SK-N-MC (cell line): ENCODE measurements at regions not wholly inside any gene's neighbourhood (a gene's known extent, or its start where the extent isn't known, plus 50 kb on each side); places are given as distances from the start of the nearest gene placed in this dataset.
"Not testable (repeated sequence)": the region's sequence is repeated elsewhere in the genome, so short reads cannot be mapped to it uniquely, and the experiment has no call there.

ENCODE experiments used
- DNase-seq: peaks from one replicate; pipeline ENCODE4 v3.0.0-alpha.2; 2011; ENCODE audit warnings: low read depth, low spot score
- H3K27ac ChIP-seq: fragments of 200-600 bp; sonication (generic); 2 replicates; pipeline ENCODE4 v1.5.1; 2016; ENCODE audit warnings: mixed run types
- H3K36me3 ChIP-seq: fragments of 200-600 bp; sonication (generic); 2 replicates; pipeline ENCODE4 v1.6.1; 2017; ENCODE audit warnings: antibody characterized with exemption, low read length, mixed read lengths; ENCODE audit not compliant: insufficient read depth
- H3K4me3 ChIP-seq: fragments of 200-600 bp; sonication (generic); 2 replicates; pipeline ENCODE4 v1.5.1; 2016
- H3K9ac ChIP-seq: fragments of 200-600 bp; sonication (generic); 2 replicates; pipeline ENCODE4 v1.8.0; 2017; ENCODE audit warnings: mixed run types, mixed read lengths; ENCODE audit not compliant: insufficient read length
- H3K9me3 ChIP-seq: fragments of 200-600 bp; sonication (generic); 2 replicates; pipeline ENCODE4 v1.6.1; 2017; ENCODE audit warnings: low read depth, mild to moderate bottlenecking, antibody characterized with exemption, low read length, moderate library complexity, mixed read lengths
- EZH2 ChIP-seq: fragments of 200-600 bp; sonication (generic); IDR thresholded peaks from one replicate; pipeline ENCODE4 v1.6.1; 2017; ENCODE audit warnings: antibody characterized with exemption
- FOXP2 ChIP-seq: optimal IDR thresholded peaks from 2 replicates; pipeline ENCODE3; 2011; ENCODE audit warnings: mild to moderate bottlenecking, moderate library complexity; ENCODE audit not compliant: insufficient read depth; ENCODE audit errors: extremely low read length, control extremely low read depth
- POLR2AphosphoS5 ChIP-seq: IDR thresholded peaks from 2 replicates; pipeline ENCODE4 v1.6.1; 2012; ENCODE audit warnings: mild to moderate bottlenecking, low read depth, low read length, borderline replicate concordance

- no peak for DNase-seq
- Histone ChIP-seq H3K9ac (no peak overlapping the region), H3K9me3 (no peaks in the 10 kb centered on the region), H3K4me3 (no peak overlapping the region), H3K36me3 (no peaks in the 10 kb centered on the region), H3K27ac (no peak overlapping the region)
- no peak for TF ChIP-seq EZH2
Observed at GRCh38 chr7:136114966-136115762, 138.0 kb upstream of the MTPN start.

DNA sequence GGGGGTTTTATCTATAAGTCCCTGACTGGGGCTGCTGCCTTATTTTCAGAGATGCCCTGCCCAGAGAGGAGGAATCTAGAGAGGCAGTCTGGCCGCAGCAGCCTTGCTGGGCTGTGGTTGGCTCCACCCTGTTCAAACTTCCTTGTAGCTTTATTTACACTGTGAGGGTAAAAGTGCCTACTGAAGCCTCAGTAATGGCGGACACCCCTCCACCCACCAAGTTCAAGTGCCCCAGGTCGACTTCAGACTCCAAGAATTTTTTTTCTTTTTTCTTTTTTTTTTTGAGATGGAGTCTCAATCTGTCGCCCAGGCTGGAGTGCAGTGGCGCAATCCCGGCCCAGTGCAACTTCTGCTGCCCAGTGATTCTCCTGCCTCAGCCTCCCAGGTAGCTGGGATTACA, 137.3 kb upstream of the MTPN start:
- H3K36me3 ChIP-seq, H3K4me3 ChIP-seq, DNase-seq, H3K9me3 ChIP-seq, H3K27ac ChIP-seq, H3K9ac ChIP-seq: not testable (repeated sequence)

GRCh38 chr7:136109037-136109436, 131.9 kb upstream of the MTPN start:
- not testable (repeated sequence) for H3K9ac ChIP-seq

GRCh38 chr7:136105191-136105590, 128.0 kb upstream of the MTPN start:
- H3K36me3 ChIP-seq, result no peaks in the 10 kb centered on the region
- no peak overlapping the region for H3K4me3 ChIP-seq
- H3K9ac ChIP-seq, result no peak overlapping the region
- H3K27ac ChIP-seq, result no peak overlapping the region
- no peak for DNase-seq
- TF ChIP-seq POLR2AphosphoS5 (no peak), EZH2 (no peak), FOXP2 (no peak)
- no peaks in the 10 kb centered on the region for H3K9me3 ChIP-seq

More at GRCh38 chr7:136109037-136109436, 131.9 kb upstream of the MTPN start:
- not testable (repeated sequence) for DNase-seq, H3K9me3 ChIP-seq, H3K27ac ChIP-seq, H3K36me3 ChIP-seq, H3K4me3 ChIP-seq

DNA sequence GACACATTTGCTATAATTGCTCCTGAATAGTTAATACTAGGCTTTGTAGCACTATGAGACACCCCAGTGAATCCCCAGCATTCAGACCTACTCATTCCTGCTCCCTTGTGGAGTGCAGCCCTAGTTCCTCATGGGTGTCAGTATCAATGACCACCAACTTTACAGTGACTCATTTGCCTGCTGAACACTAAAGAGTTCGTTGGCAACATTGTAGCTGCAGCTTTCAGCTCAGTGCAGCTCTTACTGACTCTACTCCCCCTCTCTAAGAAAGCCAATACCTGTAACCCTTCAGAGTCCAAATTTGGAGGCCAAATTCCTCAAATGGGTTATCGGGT, 127.1 kb upstream of the MTPN start:
- TF ChIP-seq EZH2 (no peak), POLR2AphosphoS5 (no peak), FOXP2 (no peak)
- Histone ChIP-seq H3K36me3 (no peaks in the 10 kb centered on the region), H3K9ac (no peak overlapping the region), H3K9me3 (no peaks in the 10 kb centered on the region), H3K4me3 (no peak overlapping the region), H3K27ac (no peak overlapping the region)
- no peak for DNase-seq

DNA sequence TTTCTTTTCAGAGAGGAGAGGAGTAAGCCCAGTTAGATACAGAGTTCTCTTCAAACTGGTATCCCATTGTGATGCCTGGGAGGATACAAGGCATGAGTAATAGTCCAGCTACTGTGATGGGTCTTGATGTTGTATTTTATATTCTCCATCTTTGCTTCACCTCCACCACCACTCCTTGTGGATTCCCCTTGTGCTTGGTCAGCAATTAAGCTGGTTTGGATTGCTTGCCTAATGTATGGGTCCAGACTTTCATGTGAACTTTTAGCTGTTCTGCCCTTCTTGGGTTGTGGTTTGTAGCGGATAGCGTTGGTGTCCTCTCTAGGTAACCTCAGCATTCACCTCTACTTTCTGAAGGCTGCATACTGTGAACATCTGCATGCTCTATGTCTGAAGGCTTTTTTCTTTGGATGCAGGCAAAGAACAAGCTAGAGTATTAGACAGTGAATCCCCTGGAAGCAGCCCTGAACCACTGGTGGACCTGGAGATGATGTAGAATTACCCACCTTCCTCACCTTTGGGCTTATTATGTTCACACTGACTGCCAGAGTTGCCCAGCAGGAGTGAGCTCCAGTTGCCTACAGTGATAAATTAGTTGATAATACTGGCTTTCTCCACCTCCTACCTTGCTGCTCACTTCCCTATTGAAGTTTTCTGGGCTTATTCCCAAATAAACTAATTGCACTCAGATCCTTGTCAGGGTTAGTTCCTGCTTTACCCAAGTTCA, 126.5 kb upstream of the MTPN start:
- H3K9me3 ChIP-seq, result no peaks in the 10 kb centered on the region
- H3K9ac ChIP-seq, result no peak overlapping the region
- H3K27ac ChIP-seq, result no peak overlapping the region
- TF ChIP-seq POLR2AphosphoS5, result no peak
- TF ChIP-seq FOXP2, result no peak
- TF ChIP-seq EZH2, result no peak
- DNase-seq, result no peak
- no peaks in the 10 kb centered on the region for H3K36me3 ChIP-seq
- H3K4me3 ChIP-seq, result no peak overlapping the region

DNA sequence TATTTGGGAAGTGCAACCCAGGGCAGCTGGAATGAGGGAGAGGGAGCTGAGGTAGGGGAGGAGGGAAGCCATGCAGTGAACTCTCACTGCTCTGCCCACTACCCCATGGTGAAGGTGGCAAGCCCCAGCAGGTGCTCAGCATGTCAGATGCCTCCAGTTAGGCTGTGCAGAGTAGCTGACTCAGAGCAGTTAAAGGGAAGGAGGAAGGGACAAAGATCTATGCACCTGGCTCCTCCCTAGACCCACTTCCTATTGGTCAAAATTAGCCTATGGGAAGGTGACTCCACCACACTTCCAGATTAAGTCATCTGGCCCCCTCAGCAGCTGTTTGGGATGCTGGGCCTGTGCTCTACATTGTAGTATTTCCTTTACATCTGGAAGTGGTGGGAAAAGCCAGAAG, 125.7 kb upstream of the MTPN start:
- Histone ChIP-seq H3K36me3 (no peaks in the 10 kb centered on the region), H3K27ac (no peak overlapping the region), H3K4me3 (no peak overlapping the region), H3K9ac (no peak overlapping the region), H3K9me3 (no peaks in the 10 kb centered on the region)
- DNase-seq, result no peak
- TF ChIP-seq FOXP2, result no peak
- no peak for TF ChIP-seq POLR2AphosphoS5
- TF ChIP-seq EZH2, result no peak

DNA sequence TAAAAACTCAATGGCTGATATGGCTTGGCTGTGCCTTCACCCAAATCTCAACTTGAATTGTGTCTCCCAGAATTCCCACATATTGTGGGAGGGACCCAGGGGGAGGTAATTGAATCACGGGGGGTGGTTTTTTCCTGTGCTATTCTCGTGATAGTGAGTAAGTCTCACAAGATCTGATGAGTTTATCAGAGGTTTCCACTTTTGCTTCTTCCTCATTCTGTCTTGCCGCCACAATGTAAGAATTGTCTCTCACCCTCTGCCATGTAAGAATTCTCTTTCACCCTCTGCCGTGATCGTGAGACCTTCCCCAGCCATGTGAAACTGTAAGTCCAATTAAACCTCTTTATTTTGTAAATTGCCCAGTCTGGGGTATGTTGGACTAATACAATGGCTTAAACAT, 115.6 kb upstream of the MTPN start:
- H3K36me3 ChIP-seq, DNase-seq, H3K4me3 ChIP-seq, H3K9ac ChIP-seq, H3K9me3 ChIP-seq, H3K27ac ChIP-seq: not testable (repeated sequence)

GRCh38 chr7:136087881-136088280, 110.7 kb upstream of the MTPN start:
- DNase-seq, result no peak
- no peaks in the 10 kb centered on the region for H3K9me3 ChIP-seq
- no peak overlapping the region for H3K9ac ChIP-seq
- no peak overlapping the region for H3K4me3 ChIP-seq
- H3K36me3 ChIP-seq, result no peaks in the 10 kb centered on the region
- TF ChIP-seq POLR2AphosphoS5, result no peak
- no peak for TF ChIP-seq EZH2
- TF ChIP-seq FOXP2, result no peak
- H3K27ac ChIP-seq, result no peak overlapping the region
